ENCODE measurements at regions not wholly inside any gene's neighbourhood (a gene's known extent, or its start where the extent isn't known, plus 50 kb on each side); places are given as distances from the start of the nearest gene placed in this dataset.

GRCh38 chr10:8318956-8319355, 264.5 kb downstream of the GATA3 start:
- TF ChIP-seq CTCF (conservative IDR thresholded peaks at IDR 0.05) (no peak), EZH2 (IDR thresholded peaks at IDR 0.05; ENCODE audit: low read depth) (no peak)
